Transverse colon (tissue), 4 donors: ENCODE measurements at regions not wholly inside any gene's neighbourhood (a gene's known extent, or its start where the extent isn't known, plus 50 kb on each side); places are given as distances from the start of the nearest gene placed in this dataset.

Source experiments
- CTCF ChIP-seq, 5 experiments: fragments of 200-600 bp in 3 of 5; fragments of 450-650 bp in 2 of 5; sonication (generic) in 3 of 5; IDR thresholded peaks; 1 replicate in 2 of 5; 2 replicates in 3 of 5; pipeline ENCODE4 v1.5.1; 2016 to 2017; ENCODE audit warnings: antibody characterized with exemption in 5 of 5, inconsistent platforms in 3 of 5, mild to moderate bottlenecking in 2 of 5, moderate library complexity in 1 of 5
- POLR2AphosphoS5 ChIP-seq, 3 donors: sonication (generic); formaldehyde crosslinking; IDR thresholded peaks; one replicate each; pipeline ENCODE4 v1.6.1; 2016; ENCODE audit warnings: antibody characterized with exemption in 3 of 3

DNA sequence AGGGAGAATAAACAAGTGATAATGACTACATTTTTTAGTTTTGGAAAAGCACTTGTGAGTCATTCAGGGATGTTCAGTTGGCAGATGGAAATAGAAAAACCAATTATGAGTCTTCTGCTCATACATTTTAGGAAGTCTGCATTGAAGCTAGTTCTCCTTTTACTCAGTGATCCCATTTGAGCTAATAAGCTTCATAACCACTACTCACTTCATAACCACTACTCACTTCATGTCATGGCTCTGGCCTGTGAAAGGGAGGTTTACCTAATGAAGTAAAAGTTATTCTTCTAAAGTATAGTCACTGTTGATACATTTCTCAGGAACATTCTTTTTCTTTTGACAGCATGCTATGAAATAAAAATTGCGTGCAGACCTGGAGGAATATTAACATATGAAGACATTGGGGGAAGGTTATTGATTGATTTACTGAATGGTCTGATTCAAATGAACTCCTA, 948.7 kb downstream of the TSN start:
- TF ChIP-seq CTCF (IDR thresholded peaks at IDR 0.05) (no peak), POLR2AphosphoS5 (IDR thresholded peaks at IDR 0.05) (no peak)
